ENCODE measurements at regions not wholly inside any gene's neighbourhood (a gene's known extent, or its start where the extent isn't known, plus 50 kb on each side); places are given as distances from the start of the nearest gene placed in this dataset.

GRCh38 chr18:46405832-46406538 lies 251.0 kb downstream of the LOXHD1 start:
- H3K4me3 ChIP-seq (ENCODE audit: low read length), result no peak overlapping the region
- H3K4me2 ChIP-seq (ENCODE audit: low read depth, low read length), result no peak overlapping the region
- H4K20me1 ChIP-seq (ENCODE audit: insufficient read depth, low read length), result no peaks in the 10 kb centered on the region
- no peaks in the 10 kb centered on the region for H3K79me2 ChIP-seq (ENCODE audit: low read length)
- no peak for DNase-seq
- no peaks in the 10 kb centered on the region for H3K4me1 ChIP-seq (ENCODE audit: low read length)
- no peaks in the 10 kb centered on the region for H3F3A ChIP-seq (ENCODE audit: insufficient read depth, low read length)
- no peaks in the 10 kb centered on the region for H3K9me3 ChIP-seq (replicated peaks; ENCODE audit: insufficient read depth, low read length)
- H3K9ac ChIP-seq (ENCODE audit: low read length), result no peak overlapping the region
- TF ChIP-seq EZH2phosphoT487 (IDR thresholded peaks at IDR 0.05; ENCODE audit: low read length) (no peak), EZH2 (optimal IDR thresholded peaks at IDR 0.05; ENCODE audit: low read depth, low read length) (no peak)
- TF ChIP-seq, protein P1, sequence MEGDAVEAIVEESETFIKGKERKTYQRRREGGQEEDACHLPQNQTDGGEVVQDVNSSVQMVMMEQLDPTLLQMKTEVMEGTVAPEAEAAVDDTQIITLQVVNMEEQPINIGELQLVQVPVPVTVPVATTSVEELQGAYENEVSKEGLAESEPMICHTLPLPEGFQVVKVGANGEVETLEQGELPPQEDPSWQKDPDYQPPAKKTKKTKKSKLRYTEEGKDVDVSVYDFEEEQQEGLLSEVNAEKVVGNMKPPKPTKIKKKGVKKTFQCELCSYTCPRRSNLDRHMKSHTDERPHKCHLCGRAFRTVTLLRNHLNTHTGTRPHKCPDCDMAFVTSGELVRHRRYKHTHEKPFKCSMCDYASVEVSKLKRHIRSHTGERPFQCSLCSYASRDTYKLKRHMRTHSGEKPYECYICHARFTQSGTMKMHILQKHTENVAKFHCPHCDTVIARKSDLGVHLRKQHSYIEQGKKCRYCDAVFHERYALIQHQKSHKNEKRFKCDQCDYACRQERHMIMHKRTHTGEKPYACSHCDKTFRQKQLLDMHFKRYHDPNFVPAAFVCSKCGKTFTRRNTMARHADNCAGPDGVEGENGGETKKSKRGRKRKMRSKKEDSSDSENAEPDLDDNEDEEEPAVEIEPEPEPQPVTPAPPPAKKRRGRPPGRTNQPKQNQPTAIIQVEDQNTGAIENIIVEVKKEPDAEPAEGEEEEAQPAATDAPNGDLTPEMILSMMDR (IDR thresholded peaks at IDR 0.05; ENCODE audit: low read length), result no peak
- H3K27me3 ChIP-seq (replicated peaks; ENCODE audit: insufficient read depth, low read length), result no peaks in the 10 kb centered on the region
- no peaks in the 10 kb centered on the region for H3K36me3 ChIP-seq (replicated peaks; ENCODE audit: insufficient read depth, low read length)
- H2AFZ ChIP-seq (ENCODE audit: low read length), result no peak overlapping the region
- no peaks in the 10 kb centered on the region for H3K9me2 ChIP-seq (replicated peaks; ENCODE audit: insufficient read depth, low read length)
- H3K27ac ChIP-seq (ENCODE audit: low read length), result no peak overlapping the region

DNA sequence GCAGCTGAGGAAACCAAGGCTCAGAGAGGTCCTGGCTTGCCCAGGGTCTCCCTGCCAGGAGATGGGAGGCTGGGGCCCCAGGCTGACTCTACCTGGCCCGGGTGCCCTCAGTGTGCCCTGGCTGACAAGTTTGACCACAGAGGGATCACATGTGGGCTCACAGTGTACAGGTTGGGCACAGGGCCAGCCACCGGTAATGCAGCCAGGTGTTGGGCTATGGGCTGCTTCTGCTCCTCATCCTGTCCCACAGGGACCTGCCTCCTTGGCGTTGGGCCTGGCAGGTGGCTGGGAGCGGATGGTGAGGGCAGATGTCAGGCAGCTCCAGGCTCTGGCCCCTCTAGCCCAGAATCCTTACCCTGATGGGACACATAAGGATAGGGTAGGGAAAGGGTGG lies 250.5 kb downstream of the LOXHD1 start:
- no peaks in the 10 kb centered on the region for H4K20me1 ChIP-seq (ENCODE audit: insufficient read depth, low read length)
- H3K4me1 ChIP-seq (ENCODE audit: low read length), result no peaks in the 10 kb centered on the region
- H3K9ac ChIP-seq (ENCODE audit: low read length), result no peak overlapping the region
- H3K9me2 ChIP-seq (replicated peaks; ENCODE audit: insufficient read depth, low read length), result no peaks in the 10 kb centered on the region
- no peak for DNase-seq
- no peak overlapping the region for H3K4me3 ChIP-seq (ENCODE audit: low read length)
- H3K36me3 ChIP-seq (replicated peaks; ENCODE audit: insufficient read depth, low read length), result no peaks in the 10 kb centered on the region
- no peak overlapping the region for H3K27ac ChIP-seq (ENCODE audit: low read length)
- no peak overlapping the region for H2AFZ ChIP-seq (ENCODE audit: low read length)
- H3K9me3 ChIP-seq (replicated peaks; ENCODE audit: insufficient read depth, low read length), result no peaks in the 10 kb centered on the region
- H3K4me2 ChIP-seq (ENCODE audit: low read depth, low read length), result no peak overlapping the region
- no peaks in the 10 kb centered on the region for H3K79me2 ChIP-seq (ENCODE audit: low read length)
- no peaks in the 10 kb centered on the region for H3F3A ChIP-seq (ENCODE audit: insufficient read depth, low read length)
- no peaks in the 10 kb centered on the region for H3K27me3 ChIP-seq (replicated peaks; ENCODE audit: insufficient read depth, low read length)
- TF ChIP-seq, protein P1 (IDR thresholded peaks at IDR 0.05; ENCODE audit: low read length), result no peak
- TF ChIP-seq EZH2phosphoT487 (IDR thresholded peaks at IDR 0.05; ENCODE audit: low read length), result no peak
- no peak for TF ChIP-seq EZH2 (optimal IDR thresholded peaks at IDR 0.05; ENCODE audit: low read depth, low read length)

GRCh38 chr18:46407486-46408166 lies 249.4 kb downstream of the LOXHD1 start:
- H3K4me3 ChIP-seq (ENCODE audit: low read length), result no peak overlapping the region
- H3K9me2 ChIP-seq (replicated peaks; ENCODE audit: insufficient read depth, low read length), result no peaks in the 10 kb centered on the region
- H3K4me1 ChIP-seq (ENCODE audit: low read length), result no peaks in the 10 kb centered on the region
- H3K36me3 ChIP-seq (replicated peaks; ENCODE audit: insufficient read depth, low read length), result no peaks in the 10 kb centered on the region
- DNase-seq, result no peak
- no peaks in the 10 kb centered on the region for H4K20me1 ChIP-seq (ENCODE audit: insufficient read depth, low read length)
- no peaks in the 10 kb centered on the region for H3K9me3 ChIP-seq (replicated peaks; ENCODE audit: insufficient read depth, low read length)
- H3K79me2 ChIP-seq (ENCODE audit: low read length), result no peaks in the 10 kb centered on the region
- H3K27me3 ChIP-seq (replicated peaks; ENCODE audit: insufficient read depth, low read length), result no peaks in the 10 kb centered on the region
- H2AFZ ChIP-seq (ENCODE audit: low read length), result no peak overlapping the region
- TF ChIP-seq, protein P1 (IDR thresholded peaks at IDR 0.05; ENCODE audit: low read length), result no peak
- TF ChIP-seq EZH2 (optimal IDR thresholded peaks at IDR 0.05; ENCODE audit: low read depth, low read length) (no peak), EZH2phosphoT487 (IDR thresholded peaks at IDR 0.05; ENCODE audit: low read length) (no peak)
- H3F3A ChIP-seq (ENCODE audit: insufficient read depth, low read length), result no peaks in the 10 kb centered on the region
- H3K4me2 ChIP-seq (ENCODE audit: low read depth, low read length), result no peak overlapping the region
- H3K27ac ChIP-seq (ENCODE audit: low read length), result no peak overlapping the region
- H3K9ac ChIP-seq (ENCODE audit: low read length), result no peak overlapping the region

All from MM.1S (cell line).